Amniotic epithelial cell (primary cell): ENCODE measurements at regions not wholly inside any gene's neighbourhood (a gene's known extent, or its start where the extent isn't known, plus 50 kb on each side); places are given as distances from the start of the nearest gene placed in this dataset.

Experiments used
- DNase-seq: peaks from one replicate; pipeline ENCODE4 v3.0.0-alpha.2; 2010; ENCODE audit warnings: low read depth

DNA sequence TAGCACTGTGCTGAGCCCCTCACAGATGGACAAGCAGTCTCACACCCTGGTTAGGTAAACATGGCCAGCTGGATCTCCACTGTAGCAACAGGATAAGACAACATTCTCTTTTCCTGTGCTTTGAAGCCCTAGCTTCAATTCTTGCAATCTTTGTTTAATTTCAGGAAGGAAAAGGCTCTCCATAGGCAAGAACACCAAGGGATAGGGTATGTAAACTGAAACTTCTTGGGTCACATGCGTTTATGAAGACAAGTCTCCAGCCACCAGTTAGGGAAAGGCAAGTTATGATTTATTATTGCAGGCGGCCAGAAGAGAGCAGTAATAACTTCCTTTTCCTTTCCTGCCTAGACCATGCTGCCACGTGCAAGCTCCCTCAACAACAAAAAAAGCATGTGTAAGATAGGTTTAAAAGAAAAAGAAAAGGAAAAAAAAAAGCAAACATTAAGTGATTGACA, 50.1 kb upstream of the POU5F2 start:
- DNase-seq = no peak
